ENCODE measurements at regions not wholly inside any gene's neighbourhood (a gene's known extent, or its start where the extent isn't known, plus 50 kb on each side); places are given as distances from the start of the nearest gene placed in this dataset.
"Not testable (repeated sequence)": the region's sequence is repeated elsewhere in the genome, so short reads cannot be mapped to it uniquely, and the experiment has no call there.

DNA sequence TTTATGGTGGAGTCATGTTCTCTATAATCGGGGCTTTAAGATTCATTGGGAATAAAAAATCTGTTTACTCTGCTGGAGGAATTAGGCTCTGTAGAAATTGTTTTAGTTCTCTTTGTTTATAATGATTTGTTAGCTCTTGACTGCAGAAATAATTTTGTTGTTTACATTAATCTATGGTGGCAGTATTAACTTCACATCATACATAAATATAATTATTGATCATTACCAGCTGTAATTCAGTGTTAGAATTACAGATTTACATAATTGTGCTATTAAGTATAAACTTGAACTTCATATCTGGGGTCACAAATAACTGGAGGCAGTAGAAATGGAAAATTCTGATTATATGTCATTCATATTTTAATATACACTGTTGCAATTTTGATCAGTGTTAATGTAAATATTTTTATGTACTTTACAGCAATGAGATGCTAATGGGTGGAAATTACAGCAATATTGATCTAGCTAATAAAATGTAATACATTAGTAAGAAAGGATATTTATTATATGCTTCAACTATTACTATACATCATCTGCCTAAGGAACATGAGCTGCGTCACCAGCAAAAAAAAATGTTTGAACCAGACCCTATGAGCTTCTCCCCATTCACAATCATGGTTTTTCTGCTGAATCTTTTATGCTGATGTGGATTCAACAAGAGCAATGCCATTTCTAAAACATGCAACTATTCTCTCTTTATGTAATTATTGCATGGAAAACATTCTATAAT lies 846.6 kb downstream of the NR2F1-AS1 start:
- H3K36me3 Mint-ChIP-seq (ENCODE audit: low read depth): no peaks in the 10 kb centered on the region
- H3K27ac Mint-ChIP-seq: no peak overlapping the region
- no peak overlapping the region for H3K4me3 Mint-ChIP-seq
- ChIA-PET POLR2A (no interaction called here), CTCF (no interaction called here)
- H3K9me3 Mint-ChIP-seq: peaks cover 3% of the 10 kb centered on the region
- H3K27me3 Mint-ChIP-seq: no peaks in the 10 kb centered on the region
- DNase-seq: no peak
- no peaks in the 10 kb centered on the region for H3K4me1 Mint-ChIP-seq

DNA sequence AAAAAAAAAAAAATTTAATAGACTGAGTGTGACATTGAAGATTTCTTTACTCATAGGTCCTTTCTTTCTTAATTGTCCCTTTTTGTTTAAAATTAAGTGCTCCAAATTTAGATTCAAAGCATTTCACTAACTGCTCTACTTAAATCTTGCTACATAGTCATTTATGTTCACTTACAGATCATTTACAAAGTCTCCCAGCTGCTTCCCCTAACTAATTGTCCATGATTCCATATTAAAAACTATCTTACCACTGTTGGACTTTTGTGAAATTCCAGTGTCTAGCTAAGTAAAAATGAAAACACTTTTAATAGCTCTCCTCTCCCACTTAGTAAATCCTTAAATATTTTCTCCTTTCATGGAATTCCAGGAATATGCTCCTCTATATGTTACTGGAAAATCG lies 850.5 kb downstream of the NR2F1-AS1 start:
- DNase-seq: no peak
- POLR2A ChIA-PET: no interaction called here
- no peaks in the 10 kb centered on the region for H3K27me3 Mint-ChIP-seq
- H3K9me3 Mint-ChIP-seq: peaks cover 2% of the 10 kb centered on the region
- no peaks in the 10 kb centered on the region for H3K4me1 Mint-ChIP-seq
- no peak overlapping the region for H3K4me3 Mint-ChIP-seq
- CTCF ChIA-PET: no interaction called here
- no peak overlapping the region for H3K27ac Mint-ChIP-seq
- no peaks in the 10 kb centered on the region for H3K36me3 Mint-ChIP-seq (ENCODE audit: low read depth)

DNA sequence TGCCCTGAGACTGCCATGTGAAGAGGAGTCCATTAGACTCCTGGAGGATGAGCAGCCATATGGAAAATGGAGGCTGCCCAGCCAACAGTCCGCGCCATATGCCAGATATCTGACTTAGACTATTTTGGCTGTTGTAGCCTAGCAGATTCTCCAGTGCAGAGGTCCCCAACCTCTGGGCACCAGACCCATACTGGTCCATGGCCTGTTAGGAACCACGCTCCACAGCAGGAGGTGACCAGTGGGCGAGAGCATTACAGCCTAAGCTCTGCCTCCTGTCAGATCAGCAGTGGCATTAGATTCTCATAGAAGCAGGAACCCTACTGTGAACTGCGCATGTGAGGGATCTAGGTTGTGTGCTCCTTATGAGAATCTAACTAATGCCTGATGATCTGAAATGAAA lies 851.9 kb downstream of the NR2F1-AS1 start:
- CTCF ChIA-PET: no interaction called here

DNA sequence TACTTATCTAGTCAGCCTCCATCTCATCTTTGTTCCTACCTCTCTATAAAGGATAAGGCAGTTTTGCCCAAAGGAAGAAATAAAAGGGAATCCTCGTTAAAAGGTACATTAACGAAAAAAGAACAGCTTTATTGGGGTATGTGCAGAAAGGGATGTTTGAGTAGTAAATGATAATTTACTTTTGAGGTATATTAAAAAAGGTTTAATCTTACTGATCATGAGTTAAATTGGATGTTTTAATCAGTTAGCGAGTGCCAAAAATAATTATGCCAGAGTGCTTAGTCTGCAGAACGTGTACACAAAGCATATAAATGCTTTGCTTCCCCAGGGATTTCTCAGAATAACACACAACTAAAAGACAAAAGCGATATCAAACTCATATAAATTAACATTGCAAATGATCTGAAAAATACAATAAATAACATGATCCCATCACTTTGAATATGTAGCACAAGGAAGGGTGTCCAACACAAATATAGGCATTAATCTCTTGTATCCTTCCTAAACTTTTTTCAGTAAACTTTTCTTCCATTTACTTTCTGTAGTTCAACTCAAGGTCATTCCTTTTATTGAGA lies 865.0 kb downstream of the NR2F1-AS1 start:
- Mint-ChIP-seq H3K4me1 (no peaks in the 10 kb centered on the region), H3K36me3 (ENCODE audit: low read depth) (no peaks in the 10 kb centered on the region), H3K9me3 (peaks cover 2% of the 10 kb centered on the region), H3K27me3 (no peaks in the 10 kb centered on the region), H3K27ac (no peak overlapping the region), H3K4me3 (no peak overlapping the region)
- no peak for DNase-seq
- POLR2A ChIA-PET: no interaction called here
- CTCF ChIA-PET: no interaction called here

More for the DNA sequence above, 851.9 kb downstream of the NR2F1-AS1 start:
- no peak for DNase-seq
- H3K9me3 Mint-ChIP-seq: peaks cover 5% of the 10 kb centered on the region
- H3K36me3 Mint-ChIP-seq (ENCODE audit: low read depth): no peaks in the 10 kb centered on the region
- no peaks in the 10 kb centered on the region for H3K4me1 Mint-ChIP-seq
- POLR2A ChIA-PET: no interaction called here
- H3K27ac Mint-ChIP-seq: no peak overlapping the region
- H3K4me3 Mint-ChIP-seq: no peak overlapping the region
- H3K27me3 Mint-ChIP-seq: no peaks in the 10 kb centered on the region

DNA sequence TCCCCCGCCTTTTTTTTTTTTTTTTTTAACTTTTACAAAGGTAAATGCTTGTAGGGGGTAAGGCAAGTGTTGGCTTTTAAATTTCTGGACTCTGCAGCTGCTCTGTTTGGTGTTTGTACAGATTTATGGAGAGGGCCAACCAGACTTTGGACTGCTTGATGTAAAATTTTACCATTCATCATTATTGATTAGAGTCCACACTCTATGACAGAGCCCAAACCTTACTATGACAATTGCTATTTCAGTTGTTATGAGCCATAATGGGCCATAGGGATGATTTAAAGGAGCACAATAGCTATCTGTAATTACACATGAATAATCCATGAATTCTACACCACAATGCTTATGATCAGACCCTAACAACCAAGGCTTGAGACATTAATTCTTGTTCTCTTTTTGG lies 867.2 kb downstream of the NR2F1-AS1 start:
- POLR2A ChIA-PET: no interaction called here
- Mint-ChIP-seq H3K4me3 (no peak overlapping the region), H3K36me3 (ENCODE audit: low read depth) (no peaks in the 10 kb centered on the region), H3K9me3 (peaks cover 2% of the 10 kb centered on the region), H3K27ac (no peak overlapping the region), H3K4me1 (no peaks in the 10 kb centered on the region), H3K27me3 (no peaks in the 10 kb centered on the region)
- no peak for DNase-seq
- CTCF ChIA-PET: no interaction called here

DNA sequence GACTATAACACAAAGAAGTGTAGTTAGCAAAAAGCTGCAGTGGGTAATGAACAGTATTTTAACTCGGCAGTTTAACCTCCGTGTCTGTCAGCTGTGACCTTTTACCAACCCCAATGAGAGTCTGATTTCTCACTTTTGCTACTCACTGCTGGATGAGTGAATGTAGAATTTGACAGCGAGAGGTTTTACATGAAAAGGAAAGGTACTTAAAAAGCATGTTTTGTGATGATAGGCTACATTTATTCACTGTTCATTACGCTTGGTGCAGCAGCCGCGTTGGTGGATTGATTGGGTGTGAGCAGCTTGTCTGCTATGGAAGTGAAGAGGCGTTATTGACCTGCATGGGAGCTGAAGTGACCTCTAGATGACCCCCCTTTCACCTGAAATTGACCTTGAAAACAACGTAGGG lies 867.7 kb downstream of the NR2F1-AS1 start:
- H3K4me1 Mint-ChIP-seq: no peaks in the 10 kb centered on the region
- H3K27me3 Mint-ChIP-seq: no peaks in the 10 kb centered on the region
- no peak overlapping the region for H3K4me3 Mint-ChIP-seq
- H3K9me3 Mint-ChIP-seq: peaks cover 5% of the 10 kb centered on the region
- ChIA-PET CTCF (no interaction called here), POLR2A (no interaction called here)
- no peaks in the 10 kb centered on the region for H3K36me3 Mint-ChIP-seq (ENCODE audit: low read depth)
- no peak for DNase-seq
- no peak overlapping the region for H3K27ac Mint-ChIP-seq

DNA sequence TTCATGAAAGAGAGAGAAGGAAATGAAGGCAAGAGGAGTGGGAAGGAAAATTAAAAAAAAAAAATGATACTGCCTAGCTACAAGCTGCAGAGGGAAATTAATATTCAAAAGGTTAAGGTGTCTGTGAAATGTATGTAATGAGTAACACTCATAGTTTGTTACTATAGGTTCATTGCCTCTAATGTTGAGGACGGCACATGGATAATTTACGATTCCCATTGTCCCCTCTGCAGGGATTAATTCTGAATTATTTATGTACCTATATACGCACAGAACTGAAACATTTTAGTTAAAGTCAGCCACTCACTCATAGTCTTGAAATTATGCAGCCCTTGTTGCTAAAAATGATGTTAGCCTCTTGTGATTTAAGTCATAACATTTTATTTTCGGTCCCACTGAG lies 869.1 kb downstream of the NR2F1-AS1 start:
- no peaks in the 10 kb centered on the region for H3K27me3 Mint-ChIP-seq
- no peak for DNase-seq
- H3K36me3 Mint-ChIP-seq (ENCODE audit: low read depth): no peaks in the 10 kb centered on the region
- CTCF ChIA-PET: no interaction called here
- H3K4me1 Mint-ChIP-seq: no peaks in the 10 kb centered on the region
- no peak overlapping the region for H3K4me3 Mint-ChIP-seq
- no peak overlapping the region for H3K27ac Mint-ChIP-seq
- peaks cover 5% of the 10 kb centered on the region for H3K9me3 Mint-ChIP-seq
- POLR2A ChIA-PET: no interaction called here

DNA sequence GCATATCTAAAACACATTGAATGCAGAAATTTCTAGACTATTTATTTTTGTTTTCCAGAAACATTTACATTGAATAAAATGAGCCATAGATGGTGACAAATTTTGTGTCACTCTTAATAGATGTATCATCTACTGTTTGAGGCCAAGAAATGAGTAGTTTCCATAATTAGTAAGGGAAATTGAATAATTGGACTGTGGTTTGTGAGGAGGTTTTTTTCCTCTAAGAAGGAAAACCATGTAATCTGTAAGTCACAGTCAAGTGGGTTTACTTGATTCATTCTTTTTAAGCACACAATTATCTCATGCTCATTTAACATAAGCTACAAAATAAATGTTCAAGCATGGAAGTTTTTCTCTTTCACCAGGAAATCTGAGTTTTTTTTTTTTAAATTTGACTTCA lies 876.4 kb downstream of the NR2F1-AS1 start:
- DNase-seq: no peak
- POLR2A ChIA-PET: no interaction called here
- no peaks in the 10 kb centered on the region for H3K36me3 Mint-ChIP-seq (ENCODE audit: low read depth)

DNA sequence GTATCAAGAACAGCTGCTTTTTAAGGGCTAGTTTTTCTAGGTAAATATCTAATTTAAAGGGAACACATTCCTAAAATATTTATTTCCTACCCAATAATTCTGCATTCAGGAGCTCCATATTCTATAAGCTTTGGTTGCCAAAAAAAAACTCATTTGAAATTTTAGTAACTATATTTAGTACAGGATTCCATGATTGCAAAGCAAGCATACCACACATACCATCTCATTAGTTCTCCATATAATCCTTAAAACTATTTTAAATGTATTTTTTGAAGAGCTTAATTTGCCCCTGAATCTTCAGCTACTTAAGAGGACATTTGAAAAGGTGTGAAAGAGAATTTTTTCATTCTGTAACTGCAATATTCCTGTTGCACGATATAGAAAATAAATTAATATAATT lies 877.0 kb downstream of the NR2F1-AS1 start:
- Mint-ChIP-seq H3K4me3 (no peak overlapping the region), H3K36me3 (ENCODE audit: low read depth) (no peaks in the 10 kb centered on the region), H3K4me1 (no peaks in the 10 kb centered on the region), H3K27me3 (no peaks in the 10 kb centered on the region), H3K27ac (no peak overlapping the region), H3K9me3 (peaks cover 3% of the 10 kb centered on the region)
- POLR2A ChIA-PET: no interaction called here
- no peak for DNase-seq
- CTCF ChIA-PET: no interaction called here

More for the DNA sequence above, 876.4 kb downstream of the NR2F1-AS1 start:
- no peaks in the 10 kb centered on the region for H3K27me3 Mint-ChIP-seq
- H3K4me1 Mint-ChIP-seq: no peaks in the 10 kb centered on the region
- CTCF ChIA-PET: no interaction called here
- H3K9me3 Mint-ChIP-seq: peaks cover 3% of the 10 kb centered on the region
- no peak overlapping the region for H3K27ac Mint-ChIP-seq
- H3K4me3 Mint-ChIP-seq: no peak overlapping the region

DNA sequence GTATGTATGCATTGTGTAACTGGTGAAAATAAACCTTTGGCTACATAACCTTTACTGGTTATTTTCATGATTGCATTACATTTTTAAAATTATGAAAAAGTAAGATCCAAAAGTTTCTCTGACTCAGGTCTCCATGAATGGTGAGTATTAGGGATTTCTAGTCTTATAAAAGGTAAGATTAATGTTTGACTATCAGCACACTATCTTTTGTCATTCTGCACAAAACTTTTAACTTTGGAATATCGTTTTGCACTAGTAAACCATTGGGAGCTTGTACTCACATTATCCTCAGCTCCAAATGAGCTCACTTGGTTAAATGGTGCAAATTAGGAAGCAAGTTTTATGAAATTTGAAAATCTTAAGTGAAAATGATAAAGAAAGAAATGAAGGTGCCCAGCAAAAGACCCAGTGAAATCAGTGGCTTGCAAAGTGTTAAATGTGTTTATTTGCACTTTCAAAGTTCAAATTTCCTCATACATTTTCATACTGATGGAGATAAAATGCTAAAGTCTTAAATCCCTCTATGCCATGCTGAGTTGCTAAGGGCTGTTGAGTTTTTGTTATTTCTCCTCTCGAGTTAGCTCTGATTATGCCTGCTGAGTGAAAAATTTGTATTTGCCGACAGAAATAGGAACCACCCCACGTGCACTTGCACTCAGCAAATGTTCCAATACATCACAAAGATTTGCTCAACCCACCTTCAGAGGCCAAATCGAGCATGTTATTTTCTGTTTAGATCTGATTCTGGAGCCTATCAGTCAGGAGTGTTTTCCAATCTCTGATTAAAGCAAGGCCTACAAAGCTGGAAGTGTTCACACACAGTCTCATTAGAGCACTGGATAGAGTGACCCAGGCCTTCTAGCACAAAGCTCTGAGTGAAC lies 885.7 kb downstream of the NR2F1-AS1 start:
- CTCF ChIA-PET: no interaction called here
- POLR2A ChIA-PET: no interaction called here
- no peaks in the 10 kb centered on the region for H3K36me3 Mint-ChIP-seq (ENCODE audit: low read depth)

DNA sequence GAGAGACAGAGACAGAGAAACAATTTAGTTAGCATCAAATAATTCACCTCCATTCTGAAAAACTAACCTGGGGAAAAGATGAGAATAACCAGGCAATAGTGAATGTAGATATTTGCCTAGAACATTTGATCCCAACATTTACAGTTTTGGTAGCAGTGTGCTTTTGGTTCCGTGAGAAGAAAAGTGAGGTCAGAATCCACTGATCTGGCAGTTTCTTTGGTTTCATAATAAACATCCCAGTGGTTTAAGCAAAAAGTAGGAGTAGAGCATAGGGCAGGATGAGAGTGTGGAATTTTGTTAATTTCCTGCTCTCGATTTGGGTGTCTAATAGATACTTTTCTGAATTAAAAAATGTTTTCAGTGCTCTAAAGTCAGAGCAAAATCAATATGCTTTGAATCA lies 887.0 kb downstream of the NR2F1-AS1 start:
- H3K27ac Mint-ChIP-seq: no peak overlapping the region
- no peak for DNase-seq
- ChIA-PET CTCF (no interaction called here), POLR2A (no interaction called here)
- peaks cover 4% of the 10 kb centered on the region for H3K9me3 Mint-ChIP-seq
- H3K4me1 Mint-ChIP-seq: no peaks in the 10 kb centered on the region
- H3K4me3 Mint-ChIP-seq: no peak overlapping the region
- no peaks in the 10 kb centered on the region for H3K27me3 Mint-ChIP-seq
- H3K36me3 Mint-ChIP-seq (ENCODE audit: low read depth): no peaks in the 10 kb centered on the region

More for the DNA sequence above, 885.7 kb downstream of the NR2F1-AS1 start:
- Mint-ChIP-seq H3K9me3 (peaks cover 4% of the 10 kb centered on the region), H3K4me3 (no peak overlapping the region), H3K27ac (no peak overlapping the region), H3K4me1 (no peaks in the 10 kb centered on the region), H3K27me3 (no peaks in the 10 kb centered on the region)
- DNase-seq: no peak

DNA sequence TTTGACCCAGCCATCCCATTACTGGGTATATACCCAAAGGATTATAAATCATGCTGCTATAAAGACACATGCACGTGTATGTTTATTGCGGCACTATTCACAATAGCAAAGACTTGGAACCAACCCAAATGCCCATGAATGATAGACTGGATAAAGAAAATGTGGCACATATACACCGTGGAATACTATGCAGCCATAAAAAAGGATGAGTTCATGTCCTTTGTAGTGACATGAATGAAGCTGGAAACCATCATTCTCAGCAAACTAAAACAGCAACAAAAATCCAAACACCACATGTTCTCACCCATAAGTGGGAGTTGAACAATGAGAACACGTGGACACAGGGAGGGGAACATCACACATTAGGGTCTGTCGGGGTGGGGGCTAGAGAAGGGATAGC lies 889.1 kb downstream of the NR2F1-AS1 start:
- POLR2A ChIA-PET; H3K27me3 Mint-ChIP-seq; H3K36me3 Mint-ChIP-seq (ENCODE audit: low read depth); H3K9me3 Mint-ChIP-seq; H3K4me1 Mint-ChIP-seq; DNase-seq; H3K27ac Mint-ChIP-seq; CTCF ChIA-PET; H3K4me3 Mint-ChIP-seq: not testable (repeated sequence)

DNA sequence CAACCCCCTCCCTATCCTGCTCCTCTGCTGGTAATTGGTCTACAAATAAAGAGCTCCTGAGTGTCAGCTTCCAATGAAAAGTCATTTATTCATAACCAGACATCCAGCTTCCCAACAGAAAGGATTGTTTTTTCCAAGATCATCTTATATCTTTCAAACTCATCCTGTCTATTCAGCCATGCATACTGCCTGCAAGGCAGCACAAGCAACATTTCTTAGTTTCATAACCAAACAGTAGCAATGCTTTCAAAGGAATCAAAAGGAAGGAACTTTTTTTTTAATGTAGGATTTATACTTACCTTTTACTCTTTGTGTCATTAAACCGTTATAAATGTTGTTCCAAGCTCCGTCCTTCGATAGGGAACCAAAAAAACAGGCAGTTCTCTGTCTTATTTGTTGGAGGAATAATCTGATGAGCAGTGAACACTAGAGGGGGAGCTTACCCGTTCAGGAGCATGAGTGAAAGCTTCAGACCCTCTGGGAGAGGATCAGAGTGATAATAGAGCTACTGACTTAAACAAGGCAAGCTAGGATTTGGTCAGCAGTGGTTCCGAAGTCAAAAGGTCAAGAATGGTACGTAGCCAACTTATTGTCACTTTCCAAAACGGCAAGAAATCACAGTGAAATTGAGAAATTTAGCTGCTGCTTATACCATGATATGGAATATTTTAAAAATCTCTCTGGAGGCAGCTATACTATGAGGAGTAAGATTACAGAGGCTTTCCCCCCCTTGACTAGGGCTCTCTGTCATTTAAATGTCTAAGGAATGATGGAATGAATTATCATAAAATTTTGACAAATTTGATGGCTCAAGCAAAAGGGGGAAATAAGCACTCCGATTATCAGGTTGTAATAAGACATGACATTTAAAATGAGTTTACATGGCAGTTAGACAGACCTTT lies 892.9 kb downstream of the NR2F1-AS1 start:
- Mint-ChIP-seq H3K4me1 (no peaks in the 10 kb centered on the region), H3K27me3 (no peaks in the 10 kb centered on the region), H3K4me3 (no peak overlapping the region), H3K36me3 (ENCODE audit: low read depth) (no peaks in the 10 kb centered on the region), H3K27ac (no peak overlapping the region), H3K9me3 (peaks cover 11% of the 10 kb centered on the region)
- ChIA-PET CTCF (no interaction called here), POLR2A (no interaction called here)
- no peak for DNase-seq
